Stimulated activated CD4-positive, alpha-beta T cell treated with anti-CD3 and anti-CD28 coated beads, Interleukin-1b, Interleukin-23, amount 100 ng/mL, for 24 hours (primary cell): ENCODE measurements at regions not wholly inside any gene's neighbourhood (a gene's known extent, or its start where the extent isn't known, plus 50 kb on each side); places are given as distances from the start of the nearest gene placed in this dataset.

ENCODE experiments used
- DNase-seq, 4 experiments: peaks; one replicate each; pipeline ENCODE4 v3.0.0-alpha.2; 2020; ENCODE audit warnings: low read depth in 4 of 4, low spot score in 1 of 4

DNA sequence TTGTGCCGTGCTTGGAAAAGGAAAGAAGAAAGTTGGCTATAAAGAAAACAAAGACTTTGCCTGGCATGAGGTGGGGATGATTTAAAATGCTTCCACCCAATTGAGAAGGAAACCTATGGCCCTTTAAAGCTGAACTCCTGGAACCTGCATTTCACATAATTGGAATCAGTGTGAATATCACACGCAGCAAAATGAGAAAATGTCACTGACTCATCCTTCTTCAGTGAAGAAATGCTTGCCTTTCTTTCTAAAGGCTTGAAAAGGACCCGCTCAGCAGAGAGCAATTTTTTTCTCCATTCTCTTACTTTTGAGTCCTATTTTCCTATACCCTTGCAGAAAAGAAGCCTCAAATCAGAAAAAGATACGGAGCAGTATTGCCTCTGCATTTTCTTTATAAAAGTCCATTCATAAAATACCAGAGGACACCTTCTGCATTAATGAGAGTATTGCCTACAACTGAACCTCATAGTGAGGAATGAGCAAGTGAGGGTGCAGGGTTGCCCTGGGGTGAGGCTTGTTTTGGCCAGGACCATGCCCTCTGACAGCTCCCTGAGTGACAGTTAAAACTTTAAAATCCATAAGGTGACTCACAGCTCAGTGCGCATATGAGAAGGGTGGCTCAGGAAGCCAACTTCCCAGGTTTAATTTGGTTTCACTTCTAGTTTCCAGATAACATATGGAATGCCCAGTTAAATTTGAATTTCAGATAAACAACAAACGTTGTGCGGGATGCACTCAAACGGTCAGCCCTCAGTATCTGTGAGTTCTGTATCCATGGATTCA, 191.9 kb upstream of the GYPC start:
- no peak for DNase-seq

GRCh38 chr2:126467367-126468054, 188.4 kb upstream of the GYPC start:
- DNase-seq = no peak

DNA sequence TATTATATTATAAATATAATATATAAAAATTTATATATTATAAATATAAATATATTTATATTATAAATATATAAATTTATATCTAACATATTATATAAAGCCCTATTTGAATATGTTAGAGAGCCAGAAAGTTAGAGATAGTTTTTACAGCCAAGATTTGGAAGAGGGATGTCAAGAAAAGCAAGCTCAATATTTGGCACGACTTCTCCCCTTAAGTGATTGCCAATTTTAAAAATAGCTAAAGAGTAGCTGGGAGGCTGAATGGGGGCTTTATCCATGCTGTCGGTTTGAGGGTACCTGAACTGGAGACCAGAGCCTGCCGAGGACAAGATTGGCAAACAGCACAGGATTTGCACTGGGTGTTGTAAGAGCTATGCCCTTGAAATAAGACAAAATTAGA, 180.9 kb upstream of the GYPC start:
- no peak for DNase-seq

DNA sequence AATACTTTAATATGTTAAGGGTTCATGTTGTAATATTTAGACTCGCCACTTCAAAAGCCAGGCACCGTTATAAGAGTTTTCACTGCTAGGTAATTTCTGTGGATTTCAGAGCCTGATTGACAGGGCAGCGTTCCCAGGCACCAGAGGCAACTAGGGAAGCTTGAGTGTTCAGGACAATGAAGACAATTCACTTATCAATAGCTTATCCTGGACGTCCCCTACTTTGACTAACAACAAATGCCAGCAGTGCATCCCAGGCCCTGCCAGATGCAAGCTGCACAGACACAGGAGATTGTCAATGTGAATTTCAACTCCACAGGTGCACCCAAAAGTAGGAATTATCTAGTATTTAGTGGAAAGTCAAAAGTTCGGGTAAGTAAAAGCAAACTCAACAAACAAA, 179.3 kb upstream of the GYPC start:
- no peak for DNase-seq

DNA sequence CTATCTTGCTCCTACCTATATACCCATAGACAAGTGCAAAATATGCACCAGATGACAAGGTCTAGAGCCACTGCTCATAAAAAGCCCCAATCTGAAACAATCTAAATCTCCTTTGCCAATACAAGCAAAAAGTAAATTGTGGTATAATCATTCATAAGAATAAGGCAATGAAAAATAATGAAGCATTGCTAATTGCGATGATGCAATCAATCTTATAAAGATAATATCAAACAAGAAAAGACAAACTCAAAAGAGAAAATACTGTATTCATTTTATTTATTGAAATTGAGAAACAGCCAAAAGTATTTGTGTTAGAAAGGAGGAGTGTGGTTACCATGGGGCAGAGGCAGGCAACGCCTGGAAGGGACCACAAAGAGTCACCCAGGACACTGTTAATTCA, 175.9 kb upstream of the GYPC start:
- no peak for DNase-seq

- no peak for DNase-seq
Measured at GRCh38 chr2:126482582-126483464, 173.1 kb upstream of the GYPC start.

- DNase-seq = no peak
Measured at GRCh38 chr2:126494593-126494992, 161.4 kb upstream of the GYPC start.

- DNase-seq = no peak
Measured at GRCh38 chr2:126495189-126495588, 160.8 kb upstream of the GYPC start.

DNA sequence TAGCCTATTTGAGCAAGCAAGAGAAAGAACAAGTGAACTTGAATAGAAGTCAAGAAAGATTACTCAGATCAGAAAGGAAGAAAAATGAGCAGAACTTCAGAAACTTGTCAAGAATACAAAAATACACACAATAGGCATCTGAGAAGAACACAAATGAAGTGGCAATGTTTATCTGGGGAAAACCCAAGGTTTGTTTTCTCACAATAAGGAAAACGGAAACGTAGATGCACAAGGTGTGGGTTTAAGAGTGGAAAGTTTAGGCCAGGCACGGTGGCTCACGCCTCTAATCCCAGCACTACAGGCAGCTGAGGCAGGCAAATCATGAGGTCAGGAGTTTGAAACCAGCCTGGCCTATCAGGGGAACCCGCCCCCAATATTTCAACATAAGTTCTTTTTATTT, 159.5 kb upstream of the GYPC start:
- DNase-seq = no peak

DNA sequence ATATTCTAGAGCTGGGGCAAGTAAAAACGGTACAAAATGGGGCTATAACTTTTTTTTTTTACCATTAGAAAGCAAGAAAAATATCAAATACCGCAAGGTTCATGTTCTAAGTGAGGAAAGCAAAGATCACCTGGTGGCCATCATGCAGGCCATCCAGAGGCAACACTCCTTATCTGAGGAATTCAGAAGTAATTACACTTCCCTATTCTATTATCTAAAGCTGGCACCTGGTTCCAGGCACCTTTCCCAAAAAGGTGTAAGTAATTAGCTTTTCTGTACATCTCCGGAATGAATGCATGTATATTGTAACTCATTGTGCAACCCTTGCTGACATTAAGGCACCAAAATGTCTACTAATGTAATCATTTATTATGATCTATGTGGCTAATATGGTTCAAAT, 152.5 kb upstream of the GYPC start:
- DNase-seq = no peak

GRCh38 chr2:126504949-126505348, 151.0 kb upstream of the GYPC start:
- DNase-seq = no peak

- DNase-seq = no peak
Measured at GRCh38 chr2:126506786-126507185, 149.2 kb upstream of the GYPC start.

GRCh38 chr2:126507425-126507911, 148.5 kb upstream of the GYPC start:
- no peak for DNase-seq

DNA sequence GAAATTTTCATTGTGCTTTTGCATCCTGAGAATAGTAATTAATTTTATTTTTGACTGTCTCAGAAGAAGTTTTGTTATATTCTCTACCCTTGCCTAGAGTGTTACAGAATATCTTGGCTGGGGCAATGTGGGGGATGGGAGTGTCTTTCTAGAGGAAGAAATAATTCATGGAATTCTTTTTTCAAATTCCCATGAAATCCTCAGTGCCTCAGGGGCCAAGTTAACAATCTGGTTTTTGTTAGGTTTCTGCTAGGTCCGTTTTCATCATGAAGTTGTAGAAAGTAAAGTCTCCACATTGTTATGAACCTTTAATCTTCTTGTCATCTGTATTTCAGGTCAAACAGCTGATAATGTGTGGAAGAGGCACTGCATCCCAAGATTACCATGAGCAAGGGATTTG, 145.6 kb upstream of the GYPC start:
- DNase-seq = no peak

DNA sequence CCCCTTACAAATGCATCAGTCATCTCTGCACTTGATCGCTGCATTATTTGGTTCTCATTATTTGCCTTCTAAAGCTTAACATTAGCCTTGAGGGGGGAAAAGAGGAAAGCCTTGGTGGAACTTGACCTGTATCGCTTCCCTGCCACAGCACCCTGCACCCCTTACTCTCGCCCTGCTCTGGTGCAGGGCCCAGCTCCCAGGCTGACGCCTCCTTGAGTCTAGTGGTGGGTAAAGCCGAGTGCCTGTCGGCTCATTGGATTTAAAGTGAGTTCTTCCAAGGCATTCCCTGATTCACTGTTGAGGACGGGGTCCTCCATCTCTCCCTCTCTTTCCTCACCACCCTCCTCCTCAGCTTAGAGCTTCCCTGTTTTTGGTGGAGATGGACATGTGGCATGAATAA, 145.0 kb upstream of the GYPC start:
- DNase-seq = no peak

DNA sequence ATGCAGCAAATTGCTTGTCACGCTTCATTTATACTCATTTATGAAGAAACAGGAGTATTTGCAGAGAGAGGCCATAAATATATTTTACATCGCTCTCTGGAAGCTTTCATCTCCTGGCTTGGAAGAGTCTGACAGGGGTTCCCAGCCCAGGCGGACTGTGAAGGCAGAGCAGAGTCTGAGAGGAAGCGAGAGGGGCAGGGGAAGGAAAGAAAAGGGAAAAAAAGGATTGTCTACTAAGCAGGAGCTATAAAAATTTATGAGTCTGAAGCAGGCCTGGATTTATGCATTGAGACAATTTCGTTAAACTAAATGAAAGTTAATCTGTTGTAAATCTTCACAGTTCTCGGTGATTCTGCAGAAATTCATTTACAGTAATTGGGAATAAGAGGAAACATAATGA, 143.9 kb upstream of the GYPC start:
- no peak for DNase-seq

DNA sequence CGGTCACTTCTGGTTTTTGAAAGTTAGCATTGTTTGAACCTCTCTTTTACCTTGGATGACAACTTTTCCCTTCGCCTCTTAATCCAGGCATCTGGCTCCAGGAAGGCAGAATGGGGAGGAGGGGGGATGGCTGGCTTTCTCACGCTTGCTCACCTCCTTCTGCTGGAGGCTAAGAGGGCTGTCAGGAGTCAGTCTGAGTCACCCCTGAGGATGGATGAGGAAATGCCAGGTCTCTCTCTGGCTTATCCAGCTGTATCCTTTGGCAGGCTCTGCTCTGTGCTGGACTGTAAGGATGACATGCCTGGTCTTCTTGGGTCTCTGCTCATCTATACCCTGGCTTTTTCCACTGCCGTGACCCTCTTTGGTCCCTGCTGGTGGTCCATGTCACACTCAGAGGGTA, 142.9 kb upstream of the GYPC start:
- no peak for DNase-seq

GRCh38 chr2:126515471-126515870, 140.5 kb upstream of the GYPC start:
- DNase-seq = no peak

DNA sequence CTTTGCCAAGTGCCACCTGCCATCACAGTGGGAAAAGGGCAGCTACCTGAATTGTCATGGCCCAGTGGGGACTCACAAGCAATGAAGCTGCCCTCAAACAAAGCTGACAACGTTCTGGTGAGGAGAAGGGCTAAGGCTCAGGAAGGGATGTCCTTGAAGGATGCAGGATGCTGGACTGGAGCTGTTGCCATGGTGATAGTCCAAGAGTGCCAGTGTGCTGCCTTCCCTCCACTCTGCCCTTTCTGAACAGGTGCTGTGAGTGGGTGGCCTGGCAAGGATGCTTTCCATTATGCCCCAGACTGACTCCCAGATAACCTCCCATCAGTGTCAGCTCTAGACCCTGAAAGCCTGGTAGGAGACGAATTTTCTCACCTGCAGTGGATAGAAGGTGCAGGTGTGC, 137.8 kb upstream of the GYPC start:
- DNase-seq = no peak

- DNase-seq = peak; percentile 46 to 50 (median 49)
Measured at GRCh38 chr2:126527836-126528490, 128.0 kb upstream of the GYPC start.

DNA sequence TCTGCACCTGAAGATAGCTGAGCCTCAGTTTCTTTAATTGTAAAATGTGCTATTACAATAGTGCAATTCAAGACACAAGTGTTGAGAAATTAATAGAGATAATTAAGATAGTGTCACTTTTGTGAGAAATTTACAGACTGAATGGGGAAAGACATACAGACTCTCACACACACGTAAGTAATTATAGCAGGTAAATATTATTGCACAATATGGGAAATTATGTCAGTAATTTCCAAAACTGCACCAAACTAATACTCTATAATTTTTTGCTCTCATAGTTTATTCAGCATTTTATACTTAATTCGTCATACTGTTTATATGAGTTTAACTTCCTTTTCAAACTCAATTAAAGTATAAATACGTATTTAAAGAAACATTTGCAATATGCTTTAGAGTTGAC, 124.9 kb upstream of the GYPC start:
- no peak for DNase-seq
